Activated CD4-positive, alpha-beta T cell treated with anti-CD3 and anti-CD28 coated beads, Interleukin-2, amount 50 U/mL, for 16 hours (primary cell): ENCODE measurements at regions not wholly inside any gene's neighbourhood (a gene's known extent, or its start where the extent isn't known, plus 50 kb on each side); places are given as distances from the start of the nearest gene placed in this dataset.
"Not testable (repeated sequence)": the region's sequence is repeated elsewhere in the genome, so short reads cannot be mapped to it uniquely, and the experiment has no call there.

Experiments used
- DNase-seq: peaks from one replicate; pipeline ENCODE4 v3.0.0-alpha.2; 2020

- DNase-seq: no peak
Observed at GRCh38 chr3:132987396-132987795, 50.8 kb upstream of the TMEM108 start.

- DNase-seq: no peak
Observed at GRCh38 chr3:132984181-132984580, 54.0 kb upstream of the TMEM108 start.

- DNase-seq: no peak
Observed at GRCh38 chr3:132983143-132983770, 54.9 kb upstream of the TMEM108 start.

GRCh38 chr3:132981719-132982118 lies 56.5 kb upstream of the TMEM108 start:
- no peak for DNase-seq

- no peak for DNase-seq
Observed at GRCh38 chr3:132980102-132980501, 58.1 kb upstream of the TMEM108 start.

- no peak for DNase-seq
Observed at GRCh38 chr3:132979606-132980005, 58.6 kb upstream of the TMEM108 start.

- DNase-seq: not testable (repeated sequence)
Observed at GRCh38 chr3:132978946-132979345, 59.2 kb upstream of the TMEM108 start.

- no peak for DNase-seq
Observed at GRCh38 chr3:132978464-132978863, 59.7 kb upstream of the TMEM108 start.

GRCh38 chr3:132974097-132974496 lies 64.1 kb upstream of the TMEM108 start:
- no peak for DNase-seq

GRCh38 chr3:132973441-132973840 lies 64.8 kb upstream of the TMEM108 start:
- no peak for DNase-seq

GRCh38 chr3:132972333-132972732 lies 65.9 kb upstream of the TMEM108 start:
- no peak for DNase-seq

GRCh38 chr3:132966374-132966773 lies 71.8 kb upstream of the TMEM108 start:
- DNase-seq: no peak

GRCh38 chr3:132964266-132964665 lies 73.9 kb upstream of the TMEM108 start:
- no peak for DNase-seq

- no peak for DNase-seq
Observed at GRCh38 chr3:132963786-132964185, 74.4 kb upstream of the TMEM108 start.

- no peak for DNase-seq
Observed at GRCh38 chr3:132961991-132962390, 76.2 kb upstream of the TMEM108 start.

GRCh38 chr3:132953683-132954082 lies 84.5 kb upstream of the TMEM108 start:
- DNase-seq: no peak

- DNase-seq: no peak
Observed at GRCh38 chr3:132927896-132928295, 110.3 kb upstream of the TMEM108 start.

- no peak for DNase-seq
Observed at GRCh38 chr3:132926098-132926497, 112.1 kb upstream of the TMEM108 start.

GRCh38 chr3:132925256-132925930 lies 112.8 kb upstream of the TMEM108 start:
- no peak for DNase-seq

- DNase-seq: no peak
Observed at GRCh38 chr3:132916096-132916495, 122.1 kb upstream of the TMEM108 start.

GRCh38 chr3:132912416-132912753 lies 125.8 kb upstream of the TMEM108 start:
- no peak for DNase-seq

- DNase-seq: no peak
Observed at GRCh38 chr3:132911741-132912415, 126.3 kb upstream of the TMEM108 start.

- no peak for DNase-seq
Observed at GRCh38 chr3:132907293-132907692, 130.9 kb upstream of the TMEM108 start.

- no peak for DNase-seq
Observed at GRCh38 chr3:132900481-132900880, 137.7 kb upstream of the TMEM108 start.
